ENCODE measurements at regions not wholly inside any gene's neighbourhood (a gene's known extent, or its start where the extent isn't known, plus 50 kb on each side); places are given as distances from the start of the nearest gene placed in this dataset.
"Not testable (repeated sequence)": the region's sequence is repeated elsewhere in the genome, so short reads cannot be mapped to it uniquely, and the experiment has no call there.

DNA sequence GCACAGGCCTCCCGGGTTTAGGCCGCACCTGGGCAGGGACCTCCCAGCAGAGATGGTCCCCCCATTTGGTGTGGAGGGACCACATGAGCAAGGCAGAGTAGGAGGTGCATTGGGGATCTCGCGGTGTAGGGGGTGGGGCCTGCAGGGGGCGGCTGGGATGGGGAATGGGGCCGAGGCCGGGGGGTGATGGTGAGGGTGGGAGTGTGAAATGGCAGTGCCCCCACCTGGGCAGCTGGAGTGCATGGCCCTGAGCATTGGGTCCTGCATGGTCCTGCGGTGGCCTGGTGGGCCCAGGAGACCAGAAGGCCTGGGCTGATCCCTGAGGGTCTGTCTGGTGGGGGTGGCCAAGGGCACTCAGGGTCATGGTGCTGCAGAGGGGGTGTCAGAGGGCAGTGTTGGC is 111.8 kb downstream of the KIF26A start:
- DNase-seq = no peak

DNA sequence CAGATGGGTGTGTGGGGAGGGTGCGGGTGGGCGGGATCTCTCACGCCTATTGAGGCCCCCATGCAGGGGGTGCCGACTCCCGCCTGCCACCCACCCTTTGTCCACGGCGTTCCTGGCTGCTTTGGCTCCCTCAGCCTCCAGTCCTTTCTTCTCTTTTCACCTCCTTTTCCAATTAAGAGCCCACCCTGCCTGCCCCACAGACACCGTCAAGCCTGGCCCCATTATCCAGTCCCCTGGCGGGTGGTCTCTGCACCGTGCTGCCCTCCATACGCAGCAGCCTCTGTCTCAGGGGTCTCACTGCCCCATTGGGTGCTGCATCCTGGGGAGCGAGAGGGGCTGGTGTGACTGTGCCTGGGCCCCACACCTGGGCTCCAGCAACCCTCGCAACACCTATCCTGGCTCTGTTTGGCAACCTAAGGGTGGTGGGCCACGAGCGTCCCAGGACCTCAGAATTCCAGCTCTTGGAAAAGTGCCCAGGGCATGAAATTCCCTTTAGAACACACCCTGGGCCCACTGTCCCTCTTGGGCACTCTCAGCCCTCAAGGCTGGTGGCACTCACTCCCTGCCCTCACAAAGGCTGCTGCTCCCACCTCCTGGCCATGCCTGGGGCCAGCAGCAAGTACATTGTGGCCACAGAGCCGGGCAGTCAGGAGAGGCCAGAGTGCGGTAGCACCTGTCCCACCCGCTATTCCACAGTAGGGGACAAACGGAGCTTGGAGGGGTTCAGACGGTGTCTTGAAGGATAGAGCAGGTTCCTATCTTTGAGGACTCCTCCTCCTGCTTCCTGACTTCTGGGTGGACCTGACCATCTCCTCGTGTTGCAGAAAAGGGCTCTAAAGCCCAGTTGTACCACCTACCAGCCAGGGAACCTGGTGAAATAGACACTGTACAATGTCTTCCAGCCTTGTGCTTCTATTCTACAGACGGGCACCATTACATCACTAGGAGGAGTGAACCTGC is 114.1 kb downstream of the KIF26A start:
- DNase-seq = no peak

DNA sequence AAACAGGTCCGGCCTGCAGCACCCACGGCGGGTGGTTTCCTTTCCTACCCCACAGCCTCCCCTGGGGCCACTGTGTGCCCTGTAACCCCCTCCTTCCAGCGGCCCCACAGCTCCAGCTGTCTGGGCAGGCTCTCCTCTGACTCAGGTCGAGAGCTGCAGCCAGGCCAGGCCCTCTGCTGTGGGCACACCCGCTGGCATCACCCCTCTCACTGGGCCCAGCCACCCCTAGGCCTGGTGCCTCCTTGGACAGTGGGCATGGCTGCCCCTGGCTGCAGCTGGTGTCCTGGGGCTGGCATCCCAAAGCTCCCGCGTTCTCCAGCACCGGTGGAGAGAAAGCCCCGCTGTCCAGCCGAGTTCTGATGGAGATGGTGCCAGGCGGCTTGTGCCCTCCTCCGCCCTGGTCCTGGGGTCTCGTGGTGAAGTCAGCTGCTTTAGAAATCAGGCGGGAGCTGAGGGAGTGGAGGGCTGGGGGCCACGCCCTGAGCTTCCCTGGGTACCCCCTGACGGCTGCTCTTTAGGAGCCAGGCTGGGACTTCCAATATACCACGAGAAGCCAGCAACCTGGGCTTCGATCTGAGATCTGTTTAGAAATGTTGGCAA is 114.9 kb downstream of the KIF26A start:
- no peak for DNase-seq

DNA sequence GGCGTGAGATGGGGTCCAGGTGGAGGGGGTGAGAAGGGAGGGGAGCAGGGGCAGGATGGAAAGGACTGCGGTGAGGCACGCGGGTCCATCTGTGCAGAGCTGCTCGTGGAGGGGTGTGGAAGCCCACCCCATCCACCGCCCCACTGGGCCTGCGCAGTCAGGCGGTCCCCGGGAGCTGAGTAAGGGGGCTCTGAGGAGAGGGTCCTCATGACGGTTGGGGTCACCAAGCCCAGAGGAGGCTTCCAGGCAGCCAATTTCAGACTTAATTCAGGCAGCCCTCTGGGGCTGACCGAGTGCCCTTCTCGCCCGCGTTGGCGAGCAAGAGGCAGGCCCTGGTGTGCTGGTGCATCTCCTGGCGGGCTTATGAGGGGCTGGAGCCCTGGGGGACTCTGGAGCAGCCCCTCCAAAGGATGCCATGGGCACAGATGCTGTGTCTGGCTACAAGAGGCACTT is 115.5 kb downstream of the KIF26A start:
- no peak for DNase-seq

DNA sequence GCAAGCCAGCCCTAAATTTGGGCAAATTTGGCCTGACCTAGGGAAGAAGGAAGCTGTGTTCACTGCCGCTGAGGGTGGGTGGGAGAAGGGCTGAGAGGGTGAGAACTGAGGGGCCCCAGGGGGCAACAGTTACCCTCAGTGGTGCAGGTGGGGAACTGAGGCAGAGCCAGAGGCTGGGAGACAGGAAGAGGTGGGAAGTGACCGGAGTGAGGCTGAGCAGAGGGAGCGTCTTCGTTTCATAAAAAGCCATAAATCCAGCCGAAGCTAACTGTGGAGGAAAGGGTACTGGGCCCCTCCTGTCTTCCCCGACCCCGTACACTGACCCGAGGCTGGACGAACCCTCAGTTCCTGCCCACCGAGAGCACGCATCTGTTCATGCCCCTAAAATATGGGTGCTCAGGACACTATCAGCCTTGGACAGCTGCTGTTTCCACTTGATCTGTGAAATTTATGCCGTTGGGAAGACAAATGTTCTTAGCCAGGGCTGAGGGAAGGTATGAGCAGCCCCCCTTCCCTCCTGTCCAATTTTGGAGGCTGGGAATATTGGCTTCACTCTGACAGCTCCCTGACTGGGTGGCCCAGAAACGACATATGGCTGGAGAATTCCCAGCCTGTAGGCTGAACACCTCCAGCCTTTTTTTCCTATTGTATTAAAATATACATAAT is 116.5 kb downstream of the KIF26A start:
- DNase-seq = no peak

DNA sequence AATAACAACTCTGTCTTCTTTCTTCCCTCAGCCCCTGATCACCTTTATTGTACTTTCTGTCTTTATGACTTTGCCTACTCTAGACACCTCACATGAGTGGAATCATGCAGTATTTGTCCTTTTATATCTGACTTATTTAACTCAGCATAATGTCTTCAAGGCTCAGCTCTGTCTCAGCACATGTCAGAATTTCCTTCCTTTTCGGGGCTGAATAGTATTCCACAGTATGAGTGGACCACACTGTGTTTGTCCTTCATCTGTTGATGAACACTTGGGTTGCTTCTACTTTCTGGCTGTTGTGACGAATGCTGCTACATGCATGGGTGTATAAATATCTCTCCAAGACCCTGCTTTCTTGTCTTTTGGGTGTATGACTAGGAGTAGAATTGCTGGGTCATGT is 117.6 kb downstream of the KIF26A start:
- DNase-seq = no peak

DNA sequence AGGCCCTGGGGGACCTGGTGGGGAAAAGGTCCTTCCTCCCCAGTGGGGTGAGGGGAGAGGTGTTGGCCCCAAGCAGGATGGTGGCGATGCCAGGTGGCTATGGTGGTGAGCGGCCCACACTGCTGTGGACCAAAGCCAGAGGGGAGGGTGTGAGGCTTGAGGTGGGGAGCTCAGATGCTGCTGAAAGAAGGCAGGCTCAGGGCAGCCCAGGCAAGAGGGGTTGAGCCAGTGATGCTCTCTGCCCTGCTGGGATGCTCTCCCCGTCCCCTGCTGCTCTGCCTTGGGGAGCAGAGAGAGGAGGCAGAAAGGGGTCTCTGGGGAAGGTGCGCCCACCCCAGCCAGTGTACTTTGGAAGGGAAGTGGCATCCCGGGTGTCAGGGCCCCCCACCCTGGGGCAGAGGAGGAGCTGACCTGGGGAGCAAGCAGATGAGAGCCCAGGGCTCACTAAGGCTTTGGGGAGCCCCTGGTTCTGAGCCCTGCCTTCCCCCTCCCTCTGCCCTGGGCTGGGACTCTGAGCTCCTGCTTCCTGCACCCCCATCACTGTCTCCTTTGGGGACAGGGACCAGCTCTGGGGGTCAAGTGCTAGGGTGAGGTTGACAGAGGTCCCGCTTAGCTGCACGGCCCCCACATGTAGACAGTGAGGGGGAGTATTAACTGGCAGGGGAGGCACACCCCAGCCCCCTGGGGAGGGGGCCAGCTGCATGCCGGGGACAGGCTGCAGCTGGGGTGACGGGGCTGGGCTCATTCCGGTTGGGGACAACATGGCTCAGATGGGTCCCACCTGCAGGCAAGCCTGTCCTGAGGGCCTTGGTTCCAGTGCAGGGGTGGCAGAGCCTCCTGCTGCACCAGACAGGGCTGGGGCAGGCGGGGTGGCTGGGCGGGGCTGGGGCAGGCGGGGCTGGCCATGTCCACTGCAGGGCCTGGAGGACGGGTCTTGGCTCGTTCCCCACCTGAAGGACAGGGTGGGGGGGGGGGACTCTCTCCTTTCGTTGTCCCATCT is 124.4 kb downstream of the KIF26A start:
- DNase-seq = no peak

DNA sequence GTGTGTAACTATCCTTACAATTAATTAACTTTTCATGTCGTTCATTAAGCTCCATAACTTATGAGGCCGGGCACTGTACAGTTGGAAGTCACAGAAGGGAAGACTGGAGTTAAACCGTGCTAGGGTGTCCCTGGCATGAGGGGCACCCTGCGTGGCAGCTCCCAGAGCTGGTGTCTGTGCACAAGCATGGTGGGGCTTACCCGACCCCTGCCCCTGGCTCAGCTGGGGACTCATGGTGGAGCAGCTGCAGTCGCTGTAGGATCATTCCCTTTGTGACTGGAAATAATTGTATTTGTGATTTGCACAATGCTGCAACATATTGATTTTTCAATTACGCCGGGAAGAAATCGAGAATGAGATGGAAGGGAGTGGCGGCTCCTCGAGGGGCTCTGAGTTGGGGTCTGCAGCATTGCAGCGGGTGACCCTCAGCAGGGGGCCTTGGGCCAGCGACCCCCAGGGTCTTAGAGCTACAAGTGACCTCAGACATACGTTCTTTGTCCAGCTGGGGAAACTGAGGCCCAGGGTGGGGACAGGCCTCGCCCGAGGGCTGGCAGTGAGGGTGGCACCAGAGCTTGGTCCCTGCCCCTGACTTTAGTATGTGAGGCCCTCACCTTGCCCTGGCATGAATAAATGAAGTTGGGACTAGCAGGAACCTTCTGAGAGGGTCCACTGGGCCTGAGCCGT is 125.4 kb downstream of the KIF26A start:
- DNase-seq = no peak

DNA sequence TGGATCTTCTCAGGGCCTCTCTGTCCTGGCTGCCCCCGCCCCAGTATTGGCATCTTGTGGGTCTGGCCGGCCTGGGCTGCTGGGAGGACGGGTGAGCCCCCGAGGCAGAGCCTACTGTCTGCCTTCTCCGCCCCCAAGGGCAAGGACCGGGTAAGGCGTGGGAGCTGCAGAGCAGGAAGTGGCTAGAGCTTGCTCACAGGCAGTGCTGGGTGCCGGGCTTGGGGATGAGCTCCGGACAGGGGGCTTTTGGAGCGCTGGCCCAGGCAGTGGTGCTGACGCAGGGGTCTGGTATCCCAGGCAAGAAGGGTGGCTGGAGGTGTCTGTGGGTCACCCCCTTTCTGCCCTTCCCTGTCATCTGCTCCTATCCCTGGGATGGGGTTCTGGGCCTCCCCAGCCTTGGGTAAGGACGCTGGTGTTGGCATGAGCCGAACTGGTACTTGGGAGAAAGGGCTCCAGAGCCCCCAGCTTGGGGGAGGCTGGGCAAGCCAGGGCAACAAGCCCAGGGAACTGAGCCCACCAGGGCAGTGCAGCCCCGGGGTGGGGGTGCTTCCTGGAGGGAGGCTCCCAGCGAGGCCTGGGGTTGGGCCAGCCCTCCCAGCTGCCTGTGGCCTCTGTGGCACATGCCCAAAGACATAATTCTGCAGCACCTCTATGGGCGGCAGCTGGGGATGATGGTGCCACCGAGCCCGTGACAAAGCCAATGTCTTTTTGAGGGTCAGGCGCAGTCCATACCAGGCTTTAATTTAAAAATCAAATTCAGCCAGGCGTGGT is 126.3 kb downstream of the KIF26A start:
- DNase-seq = no peak

DNA sequence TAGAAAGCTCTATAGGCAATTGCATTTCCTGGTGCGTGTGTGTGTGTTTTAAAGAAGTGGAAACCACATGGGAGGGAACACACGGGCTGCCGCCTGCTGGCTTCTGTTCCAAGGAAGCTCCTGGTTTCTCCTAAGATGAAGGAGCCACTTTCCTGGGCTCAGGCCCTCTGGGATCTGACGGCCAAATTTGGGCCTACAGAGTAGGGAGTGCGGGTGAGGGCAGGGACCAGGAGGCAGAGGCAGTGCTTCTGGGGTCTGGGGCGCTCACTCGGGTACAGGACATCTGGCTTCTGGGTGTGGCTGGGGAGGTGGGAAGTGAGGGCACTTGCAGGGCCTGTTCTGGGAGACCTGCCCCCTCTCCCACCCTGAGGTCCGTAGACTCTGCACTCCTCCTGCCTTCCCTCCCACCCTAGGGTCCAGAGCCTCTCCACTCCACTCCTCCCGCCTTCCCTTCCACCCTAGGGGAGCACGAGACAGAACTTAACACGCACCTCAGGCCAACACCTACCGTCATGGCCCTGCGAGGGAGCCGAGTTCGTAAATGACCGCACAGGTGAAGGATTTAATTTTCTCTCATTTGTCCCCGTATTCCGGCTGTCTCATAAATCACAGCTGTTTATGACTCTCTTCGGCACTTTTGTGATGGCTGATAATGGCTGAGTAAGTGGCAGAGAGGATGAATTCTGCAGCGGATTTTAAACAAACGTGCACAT is 127.7 kb downstream of the KIF26A start:
- no peak for DNase-seq

DNA sequence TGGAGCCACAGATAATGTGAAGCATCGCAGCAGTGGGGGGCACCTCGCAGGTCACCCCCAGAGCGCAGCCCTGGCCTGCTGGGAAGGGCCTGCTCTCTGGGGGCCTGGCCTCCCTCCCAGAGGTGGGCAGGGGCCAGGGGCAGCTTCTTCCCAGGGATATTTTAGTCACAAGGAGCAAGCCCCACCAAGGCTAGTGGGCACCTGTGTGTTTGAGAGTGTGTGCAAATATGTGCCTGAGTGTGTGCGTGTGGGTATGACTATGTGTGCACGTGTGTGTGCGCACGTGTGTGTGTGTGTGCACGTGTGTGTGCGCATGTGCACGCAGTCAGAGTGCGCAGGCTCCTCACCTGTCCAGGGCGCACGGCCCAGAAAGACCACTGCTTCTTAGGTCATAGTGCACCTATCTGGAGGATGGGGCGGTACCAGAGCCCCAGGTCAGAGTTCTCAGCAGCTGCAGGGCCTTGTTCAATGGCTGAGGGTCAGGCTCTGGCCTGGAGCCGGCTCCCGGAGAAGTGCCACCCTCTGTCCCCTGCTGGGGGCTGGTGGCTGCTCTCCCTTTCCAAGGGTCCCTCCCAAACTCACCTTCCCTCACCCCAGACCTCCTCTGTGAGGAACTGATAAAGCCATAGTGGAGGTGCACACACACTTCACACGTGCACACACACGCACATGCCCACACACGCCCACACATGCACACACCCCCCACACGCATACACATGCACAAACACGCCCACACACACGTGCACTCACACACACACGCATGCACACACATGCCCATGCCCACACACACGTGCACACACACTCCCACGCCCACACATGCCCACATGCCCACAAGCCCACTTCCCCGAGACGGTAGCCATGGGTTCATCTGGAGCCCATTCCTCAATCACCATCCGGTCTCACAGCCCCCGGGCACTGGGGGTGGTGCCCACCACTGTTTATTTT is 128.5 kb downstream of the KIF26A start:
- DNase-seq = no peak

DNA sequence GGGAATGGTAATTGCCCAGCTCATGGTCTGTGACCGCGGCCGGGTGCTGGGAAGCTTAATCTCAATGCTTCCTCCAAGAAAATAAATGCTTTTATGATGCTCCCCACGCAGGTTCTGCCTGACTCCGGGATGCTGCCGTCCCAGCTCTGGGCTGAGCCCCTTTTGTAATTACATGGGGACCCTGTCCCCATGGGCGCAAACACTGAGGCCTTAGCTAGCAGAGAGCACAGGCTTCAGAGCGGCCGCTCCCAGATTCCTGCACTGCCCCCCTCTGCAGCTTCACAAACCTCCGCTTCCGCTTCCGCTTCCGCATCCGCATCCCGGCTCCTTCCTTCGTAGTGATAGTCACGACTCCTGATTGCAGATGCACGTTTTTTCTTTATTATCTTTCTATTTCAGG is 129.5 kb downstream of the KIF26A start:
- DNase-seq = no peak

DNA sequence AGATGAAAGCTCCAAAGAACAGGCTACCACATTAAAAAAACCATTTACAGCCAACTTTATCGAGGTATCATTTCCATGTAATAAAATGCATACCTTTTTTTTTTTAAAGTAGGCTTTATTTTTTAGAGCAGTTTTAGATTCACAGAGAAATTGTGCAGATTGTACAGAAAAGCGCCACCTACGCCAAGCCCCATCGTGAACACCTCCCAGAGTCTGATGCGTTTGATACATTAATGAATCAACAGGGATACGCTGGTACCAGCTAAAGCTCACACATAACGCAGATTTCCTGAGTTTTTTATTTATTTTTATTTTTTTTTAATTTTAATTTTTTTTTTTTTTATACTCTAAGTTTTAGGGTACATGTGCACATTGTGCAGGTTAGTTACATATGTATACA is 129.9 kb downstream of the KIF26A start:
- DNase-seq = no peak

DNA sequence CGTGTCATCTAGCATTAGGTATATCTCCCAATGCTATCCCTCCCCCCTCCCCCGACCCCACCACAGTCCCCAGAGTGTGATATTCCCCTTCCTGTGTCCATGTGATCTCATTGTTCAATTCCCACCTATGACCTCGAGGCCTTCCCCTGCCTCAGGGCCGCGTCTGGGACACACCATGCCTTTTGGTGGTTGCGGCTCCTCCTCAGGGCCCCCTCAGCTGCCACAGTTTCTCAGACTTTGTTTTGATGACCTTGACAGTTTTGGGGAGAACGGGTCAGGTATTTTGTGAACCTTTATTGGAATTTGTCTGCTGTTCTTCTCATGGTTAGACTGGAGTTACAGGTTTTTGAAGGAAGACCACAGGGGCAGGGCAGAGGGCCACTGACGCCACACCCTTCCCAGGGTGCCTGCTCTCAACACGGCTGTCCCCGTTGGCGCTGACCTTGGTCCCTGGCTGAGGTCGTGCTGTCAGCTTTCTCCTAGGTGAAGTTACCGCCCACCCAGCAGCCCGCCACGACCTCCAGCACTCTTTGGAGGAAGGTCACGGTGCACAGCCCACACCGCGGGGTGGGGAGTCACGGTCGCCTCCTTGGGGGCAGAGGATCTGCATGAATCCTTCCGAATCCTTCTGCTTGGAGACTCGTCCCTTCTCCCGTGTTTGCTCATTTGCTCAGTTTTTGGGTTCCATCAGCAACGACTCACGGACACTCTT is 130.5 kb downstream of the KIF26A start:
- no peak for DNase-seq

DNA sequence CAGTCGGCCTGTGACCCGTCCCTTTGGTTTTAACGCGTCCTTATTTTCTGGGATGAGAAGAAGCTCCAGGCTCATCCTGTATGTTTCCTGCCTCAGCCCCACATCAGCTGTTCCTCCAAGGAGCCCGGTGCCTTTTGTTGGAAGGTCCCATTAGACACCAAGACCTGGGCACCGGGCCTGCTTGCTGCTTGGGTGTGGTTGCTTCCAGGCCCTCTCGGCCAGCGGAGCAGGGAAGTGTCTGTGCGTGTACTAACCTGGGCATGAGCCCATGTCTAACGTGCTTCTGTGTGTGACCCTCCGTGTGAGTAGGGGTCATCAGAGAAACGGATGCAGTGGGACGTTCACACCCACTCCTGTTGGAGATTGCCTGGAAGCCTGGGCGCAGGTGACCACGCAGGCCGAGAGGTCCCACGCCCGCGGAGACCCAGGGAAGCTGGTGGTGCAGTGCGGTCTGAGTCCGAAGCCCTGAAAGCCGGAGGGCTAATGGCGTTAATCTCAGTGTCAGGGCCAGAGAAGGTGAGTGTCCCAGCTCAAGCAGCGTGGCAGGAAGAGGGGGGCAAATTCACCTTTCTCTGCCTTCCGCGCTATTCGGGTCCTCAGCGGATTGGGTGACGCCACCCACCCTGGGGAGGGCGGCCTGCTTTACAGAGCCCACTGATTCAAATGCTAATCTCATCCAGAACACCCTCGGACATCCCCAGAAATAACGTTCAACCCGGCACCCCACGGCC is 131.3 kb downstream of the KIF26A start:
- DNase-seq = not testable (repeated sequence)

DNA sequence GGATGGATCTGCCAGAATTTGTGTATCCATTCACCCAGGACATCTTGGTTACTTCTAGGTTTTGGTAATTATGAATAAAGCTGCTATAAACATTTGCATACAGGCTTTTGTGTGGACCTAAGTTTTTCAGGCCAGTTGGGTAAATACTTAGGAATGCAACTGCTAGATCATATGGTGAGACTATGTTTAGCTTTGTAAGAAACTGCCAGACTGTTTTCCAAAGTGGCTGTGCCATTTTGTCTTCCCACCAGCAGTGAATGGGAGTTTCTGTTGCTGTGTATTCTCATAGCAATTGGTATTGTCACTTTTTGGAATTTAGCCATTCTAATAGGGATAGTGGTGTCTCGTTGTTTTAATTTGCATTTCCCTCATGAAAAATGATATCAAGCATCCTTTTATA is 133.0 kb downstream of the KIF26A start:
- DNase-seq = no peak

DNA sequence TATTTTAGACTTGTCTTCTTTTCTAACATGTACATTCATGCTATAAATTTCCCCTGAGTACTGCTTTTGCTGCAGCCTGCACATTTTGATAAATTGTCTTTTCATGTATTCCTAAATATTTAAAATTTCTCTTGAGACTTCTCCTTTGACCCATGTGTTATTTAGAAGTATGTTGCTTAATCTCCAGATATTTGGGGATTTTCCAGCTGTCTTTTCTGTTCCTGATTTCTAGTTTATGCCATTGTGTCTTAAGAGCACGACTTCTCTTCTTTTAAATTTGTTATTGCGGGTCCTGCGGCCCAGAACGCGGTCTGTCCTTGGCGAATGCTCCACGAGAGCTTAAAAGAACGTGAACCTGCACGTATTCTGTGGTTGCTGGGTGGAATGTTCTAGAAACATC is 136.4 kb downstream of the KIF26A start:
- DNase-seq = no peak
